ENCODE measurements at regions not wholly inside any gene's neighbourhood (a gene's known extent, or its start where the extent isn't known, plus 50 kb on each side); places are given as distances from the start of the nearest gene placed in this dataset.

DNA sequence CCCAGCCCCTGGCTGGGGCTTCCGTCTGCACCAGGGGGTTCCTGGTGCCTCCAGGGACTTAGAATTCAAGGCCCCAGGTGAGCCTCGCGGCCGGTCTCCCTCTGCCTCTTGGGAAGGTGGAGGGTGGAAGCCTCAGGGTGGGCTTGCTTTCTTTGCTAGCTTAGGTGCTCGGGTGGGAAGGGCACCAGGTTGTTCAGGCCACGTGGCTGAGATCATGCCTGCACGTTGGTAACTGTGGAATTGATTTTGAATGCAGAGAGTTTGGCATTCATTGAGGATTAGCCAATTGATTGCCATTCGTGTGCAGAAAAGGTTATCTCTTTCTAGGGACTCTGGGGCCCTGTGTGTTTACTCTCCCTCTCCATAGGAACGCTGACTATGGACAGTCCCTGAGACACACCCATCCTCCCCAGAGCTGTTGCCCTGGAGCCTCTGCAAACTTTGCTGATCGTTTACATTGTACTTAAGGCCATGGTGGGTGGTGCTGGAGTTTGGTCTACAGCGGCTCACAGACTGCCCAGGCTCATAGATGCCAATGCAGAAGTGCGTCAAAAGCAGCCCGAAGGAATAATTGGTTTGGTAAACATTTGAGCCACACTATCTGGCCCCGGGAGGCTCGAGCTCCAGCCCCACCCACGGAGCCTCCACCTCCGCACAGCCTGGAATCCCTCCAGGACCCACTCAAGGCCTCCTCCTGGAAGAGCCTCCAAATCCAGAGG, 1457.7 kb downstream of the BRD1 start:
- no peak for DNase-seq

DNA sequence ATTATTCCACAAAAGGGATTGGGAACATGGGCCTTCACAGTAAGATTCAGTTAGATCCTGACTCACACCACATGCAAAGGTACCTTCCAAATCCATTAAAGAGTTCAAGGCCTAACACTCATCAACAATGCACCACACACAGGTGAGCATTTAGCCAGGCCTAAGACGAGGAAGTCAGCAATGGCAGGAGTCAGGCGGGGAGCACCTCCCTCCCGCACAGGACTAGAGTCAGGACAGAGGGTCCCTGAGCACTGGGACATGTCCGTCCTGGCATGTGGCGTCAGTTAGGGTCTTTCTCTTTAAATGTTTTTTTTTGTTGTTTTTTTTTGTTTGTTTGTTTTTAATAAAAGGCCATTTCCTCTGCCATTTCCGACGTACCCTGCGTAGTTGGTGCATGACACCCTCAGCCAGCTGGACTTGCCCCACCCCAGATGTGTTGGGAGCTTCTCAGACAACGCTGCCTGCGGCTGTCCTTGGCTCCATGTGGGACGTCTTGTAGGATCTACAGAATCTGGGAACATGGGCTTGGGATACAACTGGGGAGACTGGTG, 1458.6 kb downstream of the BRD1 start:
- no peak for DNase-seq

DNA sequence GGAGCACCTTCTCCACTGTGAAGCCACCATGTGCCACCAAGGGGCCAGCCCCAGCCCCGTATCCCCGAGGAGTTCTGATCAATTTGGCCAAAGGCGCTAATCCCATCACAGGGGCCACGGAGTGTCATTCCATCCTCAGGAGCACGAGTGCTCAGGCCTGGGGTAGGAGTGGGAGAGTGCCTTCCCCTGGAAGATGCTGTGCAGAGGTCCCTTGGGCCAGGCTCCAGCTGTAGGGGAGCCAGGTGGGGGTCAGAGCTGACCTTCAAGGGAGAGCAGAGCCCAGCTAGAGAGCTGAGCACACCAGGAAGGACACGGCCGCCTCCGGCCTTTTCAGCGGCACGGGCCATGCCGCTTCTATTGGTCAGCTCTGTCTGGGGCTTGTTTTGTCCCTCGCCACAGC, 1459.9 kb downstream of the BRD1 start:
- DNase-seq, result no peak

- DNase-seq, result no peak
These were observed 1461.1 kb downstream of the BRD1 start for GRCh38 chr22:48366591-48366990.

- DNase-seq, result no peak
These were observed 1461.6 kb downstream of the BRD1 start for GRCh38 chr22:48366056-48366455.

GRCh38 chr22:48365386-48365785, 1462.3 kb downstream of the BRD1 start:
- no peak for DNase-seq

DNA sequence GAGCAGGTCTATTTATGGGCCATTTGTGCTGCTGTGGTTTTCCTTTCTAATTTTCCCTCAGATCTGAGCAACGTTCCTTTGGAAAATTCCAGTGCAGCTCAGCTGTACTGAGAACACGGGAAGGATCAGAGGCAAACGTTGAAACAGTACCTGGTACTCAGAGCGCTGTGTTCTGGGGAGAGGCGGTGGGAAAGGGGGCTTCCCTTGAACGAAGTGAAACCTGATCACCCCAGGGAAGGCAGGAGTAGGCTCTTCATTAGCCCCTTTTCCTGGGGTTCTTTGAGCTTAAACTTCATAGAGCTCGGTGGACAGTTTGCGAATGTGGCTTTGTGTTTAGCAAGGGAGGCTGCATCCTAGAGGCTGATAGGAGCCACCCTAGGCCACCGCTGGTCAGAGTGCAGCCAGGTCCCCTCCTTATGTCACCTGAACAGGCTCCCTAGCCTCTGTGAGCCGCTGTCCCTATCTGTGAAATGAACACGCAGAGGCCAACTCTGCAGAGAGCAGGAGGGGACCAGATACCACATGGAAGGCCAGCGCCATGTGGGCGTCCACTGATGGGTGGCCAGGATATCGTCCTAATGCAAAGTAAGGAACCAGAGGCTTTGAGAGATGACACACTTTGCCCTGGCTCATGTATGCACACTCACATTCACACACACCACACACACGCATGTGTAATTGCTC, 1464.8 kb downstream of the BRD1 start:
- DNase-seq, result no peak

GRCh38 chr22:48361099-48361639, 1466.5 kb downstream of the BRD1 start:
- no peak for DNase-seq

DNA sequence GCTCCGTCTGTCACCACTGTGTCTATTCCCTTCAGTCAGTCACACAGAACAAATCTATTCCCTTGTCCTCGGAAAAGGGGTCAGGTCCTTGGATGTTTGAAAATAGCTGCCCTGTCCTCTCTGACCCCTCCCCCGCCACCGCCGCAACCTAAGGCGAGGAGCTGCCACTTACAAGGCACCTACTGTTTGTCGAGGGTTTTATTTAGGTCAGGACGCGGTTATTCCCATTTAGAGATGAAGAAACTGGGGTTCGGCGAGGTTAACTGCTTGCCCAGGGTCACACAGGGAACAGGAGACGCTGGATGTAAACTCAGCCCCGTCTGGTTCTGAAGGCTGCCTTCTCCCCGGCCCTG, 1468.1 kb downstream of the BRD1 start:
- no peak for DNase-seq

- no peak for DNase-seq
These were observed 1468.6 kb downstream of the BRD1 start for GRCh38 chr22:48358886-48359612.

DNA sequence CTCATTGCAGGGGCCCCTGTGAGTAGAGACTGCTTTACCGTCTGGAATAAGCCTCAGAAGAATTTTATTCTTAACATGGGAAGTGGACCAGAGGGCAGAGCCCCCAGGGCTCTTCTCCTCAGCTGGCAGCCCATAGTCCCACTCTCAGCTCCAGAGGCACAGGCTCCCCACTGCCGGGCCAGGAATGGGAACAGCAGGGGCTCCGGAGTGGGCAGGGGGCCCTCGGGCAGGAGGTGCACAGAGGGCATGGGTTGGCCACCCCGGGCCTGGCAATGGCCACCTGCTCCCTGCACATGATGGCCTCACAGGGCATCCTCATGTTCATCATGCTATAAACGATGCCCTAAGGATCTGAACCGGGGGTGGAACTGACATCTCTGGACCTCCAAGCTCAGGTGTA, 1469.7 kb downstream of the BRD1 start:
- no peak for DNase-seq

DNA sequence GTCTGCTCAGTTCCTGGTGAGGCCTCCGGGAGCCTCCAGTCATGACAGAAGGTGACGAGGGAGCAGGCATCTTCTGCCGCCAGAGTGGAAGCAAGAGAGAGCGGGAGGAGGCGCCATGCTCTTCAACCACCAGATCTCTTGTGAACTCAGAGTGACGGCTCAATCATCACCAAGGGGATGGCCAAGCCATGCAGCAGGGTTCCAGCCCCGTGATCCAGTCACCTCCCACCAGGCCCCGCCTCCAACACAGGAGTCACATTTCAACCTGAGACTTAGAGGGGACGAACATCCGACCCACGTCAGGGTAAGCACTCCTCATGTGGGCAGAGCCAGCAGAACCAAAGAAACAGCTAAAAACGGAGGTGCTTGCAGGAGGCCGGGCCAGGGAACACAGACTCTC, 1470.5 kb downstream of the BRD1 start:
- no peak for DNase-seq

- no peak for DNase-seq
These were observed 1470.9 kb downstream of the BRD1 start for GRCh38 chr22:48356731-48357130.

- DNase-seq, result no peak
These were observed 1473.6 kb downstream of the BRD1 start for GRCh38 chr22:48354096-48354495.

- DNase-seq, result no peak
These were observed 1474.3 kb downstream of the BRD1 start for GRCh38 chr22:48353116-48353947.

DNA sequence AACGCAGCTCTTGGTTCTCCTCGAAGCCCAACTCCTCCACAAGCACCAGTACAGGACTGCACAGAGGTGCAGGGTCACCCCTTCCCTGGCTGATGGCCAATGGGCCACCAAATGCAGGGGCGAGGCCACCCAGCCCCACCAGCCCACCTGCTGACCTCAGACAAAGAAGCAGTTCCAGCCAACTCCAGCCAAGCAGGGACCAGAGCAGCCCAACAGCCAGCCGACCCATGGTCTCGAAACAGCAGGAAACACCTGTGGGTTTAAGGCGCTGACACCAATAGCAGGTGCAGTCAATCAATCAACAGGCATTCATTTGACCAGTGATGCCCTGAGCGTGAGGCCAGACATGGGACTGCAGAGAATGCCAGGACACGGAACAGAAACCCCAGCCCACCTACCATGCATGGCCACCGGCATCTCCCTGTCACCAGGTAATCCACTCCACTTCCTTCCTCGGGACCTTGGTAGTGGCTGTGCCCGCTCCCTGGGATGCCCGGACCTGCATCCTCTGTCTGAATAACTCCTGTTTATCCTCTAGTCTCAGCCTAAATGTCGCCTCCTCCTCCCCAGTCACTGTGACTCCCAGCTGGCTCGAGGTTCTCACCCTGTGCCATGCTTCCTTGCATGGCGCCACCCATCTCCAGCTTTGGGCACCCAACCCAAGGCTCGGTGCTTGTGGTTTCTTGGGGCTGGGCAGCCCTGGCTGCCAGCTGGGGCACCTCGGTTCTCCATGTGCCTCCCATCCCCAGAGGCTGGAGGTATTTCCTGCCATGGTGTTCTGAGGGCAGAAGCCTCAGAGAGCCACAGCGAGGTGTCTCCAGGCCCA, 1475.4 kb downstream of the BRD1 start:
- no peak for DNase-seq

- no peak for DNase-seq
These were observed 1476.1 kb downstream of the BRD1 start for GRCh38 chr22:48351376-48352085.

DNA sequence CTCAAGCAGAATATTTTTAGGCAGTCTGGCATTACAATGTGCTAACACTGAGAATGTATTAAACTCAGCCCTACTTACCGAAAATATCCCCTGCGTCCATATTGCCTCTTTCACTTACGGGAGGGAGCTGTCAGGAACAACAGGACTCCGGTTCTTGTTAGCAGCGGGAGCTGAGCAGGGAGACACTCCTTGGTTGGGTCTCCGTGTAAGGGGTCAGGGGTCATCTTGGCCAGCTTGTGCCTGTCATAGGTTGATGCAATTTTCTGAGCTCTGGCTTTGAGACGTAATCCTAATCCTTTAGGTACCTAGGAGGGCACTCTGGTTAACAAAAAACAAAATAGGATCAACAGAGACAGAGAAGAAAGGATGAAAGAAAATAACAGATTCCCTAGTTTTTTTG, 1477.2 kb downstream of the BRD1 start:
- no peak for DNase-seq

DNA sequence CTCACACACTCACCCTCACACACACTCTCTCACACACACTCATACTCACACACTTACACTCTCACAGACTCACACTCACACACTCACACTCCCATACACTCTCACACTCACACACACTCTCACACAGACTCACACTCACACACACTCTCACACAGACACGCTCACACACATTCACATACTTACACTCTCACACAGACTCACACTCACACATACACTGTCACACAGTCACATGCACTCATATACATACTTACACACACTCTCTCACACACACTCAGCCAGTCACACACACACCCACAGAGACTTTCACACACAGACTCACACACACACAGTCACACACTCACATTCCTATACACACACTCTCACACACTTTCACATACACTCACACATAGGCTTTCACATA, 1478.8 kb downstream of the BRD1 start:
- no peak for DNase-seq

DNA sequence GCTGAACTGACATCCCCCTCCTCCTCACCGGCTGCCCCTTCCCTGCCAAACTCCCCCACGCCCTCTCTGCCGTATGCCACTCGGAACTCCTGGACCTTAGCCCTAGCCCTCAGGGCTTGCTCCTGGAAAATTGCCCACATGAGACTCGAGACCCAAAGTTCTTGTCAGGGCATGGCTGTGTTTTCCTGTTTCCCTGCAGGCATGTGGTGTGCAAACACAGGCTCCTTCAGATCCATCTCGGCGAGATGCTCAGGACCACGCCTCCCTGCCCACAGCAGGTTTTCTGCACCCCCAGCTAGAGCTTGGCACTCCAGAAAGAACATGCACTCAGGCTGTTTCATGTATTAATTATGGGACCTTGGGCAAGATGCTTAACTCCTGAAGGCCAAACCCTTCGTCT, 1480.4 kb downstream of the BRD1 start:
- DNase-seq, result no peak

GRCh38 chr22:48346911-48347310, 1480.8 kb downstream of the BRD1 start:
- DNase-seq, result no peak
